Epithelial cell of esophagus (primary cell): ENCODE measurements at regions not wholly inside any gene's neighbourhood (a gene's known extent, or its start where the extent isn't known, plus 50 kb on each side); places are given as distances from the start of the nearest gene placed in this dataset.

ENCODE experiments used
- DNase-seq: peaks from one replicate; pipeline ENCODE4 v3.0.0; 2010; ENCODE audit warnings: low read depth
- H3K4me3 ChIP-seq: 2 replicates; pipeline ENCODE4 v1.5.1; 2011; ENCODE audit warnings: mild to moderate bottlenecking, low read length, control low read depth
- TF ChIP-seq, protein P1 (sequence below): IDR thresholded peaks from 2 replicates; pipeline ENCODE4 v1.5.1; 2011; ENCODE audit warnings: low read depth, mild to moderate bottlenecking, low read length, control low read depth, inconsistent platforms; ENCODE audit not compliant: insufficient read depth; ENCODE audit errors: missing control alignments

DNA sequence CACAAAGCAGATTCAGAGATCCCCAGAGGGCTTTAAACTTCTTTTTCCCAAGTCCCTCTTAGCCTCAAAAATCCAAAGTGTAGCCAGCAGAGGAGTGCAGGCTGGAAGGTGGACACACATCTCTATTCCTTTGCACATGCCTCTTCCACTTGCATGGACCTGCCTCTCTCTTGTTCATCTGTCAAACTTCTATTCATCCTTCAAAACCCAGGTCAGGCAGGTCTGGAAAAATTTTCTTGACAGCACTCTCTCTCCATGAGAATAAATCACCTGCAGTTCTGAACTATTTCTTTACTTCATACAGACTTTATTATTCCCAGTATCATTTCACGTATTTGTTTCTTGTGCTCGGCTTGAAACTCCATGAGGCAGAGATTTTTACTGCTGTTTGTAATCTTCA is 127.5 kb downstream of the SS18 start:
- DNase-seq = no peak
- no peak overlapping the region for H3K4me3 ChIP-seq
- TF ChIP-seq, protein P1, sequence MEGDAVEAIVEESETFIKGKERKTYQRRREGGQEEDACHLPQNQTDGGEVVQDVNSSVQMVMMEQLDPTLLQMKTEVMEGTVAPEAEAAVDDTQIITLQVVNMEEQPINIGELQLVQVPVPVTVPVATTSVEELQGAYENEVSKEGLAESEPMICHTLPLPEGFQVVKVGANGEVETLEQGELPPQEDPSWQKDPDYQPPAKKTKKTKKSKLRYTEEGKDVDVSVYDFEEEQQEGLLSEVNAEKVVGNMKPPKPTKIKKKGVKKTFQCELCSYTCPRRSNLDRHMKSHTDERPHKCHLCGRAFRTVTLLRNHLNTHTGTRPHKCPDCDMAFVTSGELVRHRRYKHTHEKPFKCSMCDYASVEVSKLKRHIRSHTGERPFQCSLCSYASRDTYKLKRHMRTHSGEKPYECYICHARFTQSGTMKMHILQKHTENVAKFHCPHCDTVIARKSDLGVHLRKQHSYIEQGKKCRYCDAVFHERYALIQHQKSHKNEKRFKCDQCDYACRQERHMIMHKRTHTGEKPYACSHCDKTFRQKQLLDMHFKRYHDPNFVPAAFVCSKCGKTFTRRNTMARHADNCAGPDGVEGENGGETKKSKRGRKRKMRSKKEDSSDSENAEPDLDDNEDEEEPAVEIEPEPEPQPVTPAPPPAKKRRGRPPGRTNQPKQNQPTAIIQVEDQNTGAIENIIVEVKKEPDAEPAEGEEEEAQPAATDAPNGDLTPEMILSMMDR = no peak

DNA sequence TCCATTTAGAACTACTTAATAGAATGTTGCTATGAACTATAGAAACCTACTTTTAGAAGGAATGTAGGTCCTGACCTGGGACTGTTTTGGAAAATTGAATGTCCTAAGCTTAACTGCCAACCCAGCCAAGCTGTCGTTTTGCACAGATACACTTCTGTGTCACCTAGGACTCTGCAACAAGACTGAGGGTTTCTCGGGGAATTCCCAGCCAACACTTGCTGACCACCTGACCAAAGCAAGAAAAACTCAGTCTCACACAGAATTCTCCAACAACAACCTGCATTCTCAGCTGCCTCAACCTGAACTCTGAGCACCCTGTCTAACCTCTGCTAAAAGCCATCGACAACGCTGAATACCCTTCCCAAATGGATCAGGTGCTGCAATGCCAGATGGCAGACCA is 128.2 kb downstream of the SS18 start:
- no peak for DNase-seq
- no peak overlapping the region for H3K4me3 ChIP-seq
- TF ChIP-seq, protein P1 = no peak

DNA sequence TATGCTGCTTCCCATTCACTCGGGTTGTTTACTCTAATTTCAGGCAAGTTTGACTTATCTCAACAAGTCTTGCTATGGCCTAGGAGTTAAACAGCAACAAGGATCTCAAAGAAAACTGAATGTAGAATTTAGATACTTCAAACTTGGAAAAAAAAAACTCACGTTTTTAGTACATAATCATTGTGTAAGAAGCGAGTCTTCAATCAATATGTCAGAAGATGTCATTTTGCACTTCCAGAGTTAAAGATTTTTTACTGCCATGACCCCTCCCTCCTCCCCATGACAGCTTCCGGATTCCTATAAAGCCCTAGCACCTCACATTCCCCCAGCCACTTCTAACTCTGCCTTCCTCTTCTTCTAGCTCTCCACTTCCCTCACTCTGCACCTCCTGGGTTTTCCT is 133.4 kb downstream of the SS18 start:
- TF ChIP-seq, protein P1 = no peak
- DNase-seq = no peak
- H3K4me3 ChIP-seq = no peak overlapping the region

DNA sequence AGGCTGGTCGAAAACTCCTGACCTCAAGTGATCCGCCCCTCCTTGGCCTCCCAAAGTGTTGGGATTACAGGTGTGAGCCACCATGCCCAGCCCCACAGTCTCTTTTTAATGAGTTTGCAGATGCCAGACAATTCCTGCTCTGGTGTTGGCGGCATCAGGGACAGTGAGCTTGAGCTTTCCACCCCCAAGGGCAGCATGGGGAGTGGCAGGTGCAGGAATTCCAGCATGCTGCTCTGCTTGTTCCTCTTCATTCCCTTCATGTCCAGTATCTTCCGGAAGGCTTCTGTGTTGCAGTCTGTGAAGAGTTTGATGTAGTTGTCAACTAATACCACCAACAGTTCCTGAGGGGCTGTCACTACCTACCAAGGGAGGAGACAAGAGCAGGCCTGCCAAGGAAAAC is 137.3 kb downstream of the SS18 start:
- peak; percentile 3 for DNase-seq
- TF ChIP-seq, protein P1 = no peak
- H3K4me3 ChIP-seq = no peak overlapping the region

DNA sequence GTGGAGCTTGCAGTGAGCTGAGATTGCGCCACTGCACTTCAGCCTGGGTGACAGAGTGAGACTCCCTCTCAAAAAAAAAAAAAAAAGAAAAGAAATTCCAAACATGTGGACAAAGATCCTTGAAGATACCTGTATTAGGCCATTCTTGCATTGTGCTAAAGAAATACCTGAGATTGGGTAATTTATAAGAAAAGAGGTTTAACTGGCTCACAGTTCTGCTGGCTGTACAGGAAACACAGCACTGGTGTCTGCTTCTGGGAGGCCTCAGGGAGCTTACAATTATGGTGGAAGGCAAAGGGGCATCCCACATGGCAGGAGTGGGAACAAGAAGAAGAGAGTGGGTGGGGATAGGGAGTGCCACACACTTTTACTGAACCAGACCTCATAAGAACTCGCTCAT is 140.1 kb downstream of the SS18 start:
- no peak overlapping the region for H3K4me3 ChIP-seq
- DNase-seq = no peak
- TF ChIP-seq, protein P1 = no peak

DNA sequence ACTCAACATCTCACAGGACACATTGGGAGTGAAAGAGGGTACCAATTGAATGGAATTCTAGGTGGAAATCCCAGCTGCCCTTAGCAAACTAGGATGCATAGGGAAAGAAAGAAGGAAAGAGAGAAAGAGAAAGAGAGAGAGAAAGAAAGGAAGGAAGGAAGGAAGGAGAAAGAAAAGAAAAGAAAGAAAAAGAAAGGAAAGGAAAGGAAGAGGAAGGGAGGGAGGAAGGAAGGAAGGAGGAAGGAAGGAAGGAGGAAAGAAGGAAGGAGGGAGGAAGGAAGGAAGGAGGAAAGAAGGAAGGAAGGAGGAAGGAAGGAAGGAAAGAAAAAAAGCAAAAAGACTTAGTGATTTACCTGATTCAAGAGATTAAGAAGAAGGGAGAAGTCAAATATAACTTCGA is 143.9 kb downstream of the SS18 start:
- TF ChIP-seq, protein P1 = no peak
- no peak for DNase-seq

DNA sequence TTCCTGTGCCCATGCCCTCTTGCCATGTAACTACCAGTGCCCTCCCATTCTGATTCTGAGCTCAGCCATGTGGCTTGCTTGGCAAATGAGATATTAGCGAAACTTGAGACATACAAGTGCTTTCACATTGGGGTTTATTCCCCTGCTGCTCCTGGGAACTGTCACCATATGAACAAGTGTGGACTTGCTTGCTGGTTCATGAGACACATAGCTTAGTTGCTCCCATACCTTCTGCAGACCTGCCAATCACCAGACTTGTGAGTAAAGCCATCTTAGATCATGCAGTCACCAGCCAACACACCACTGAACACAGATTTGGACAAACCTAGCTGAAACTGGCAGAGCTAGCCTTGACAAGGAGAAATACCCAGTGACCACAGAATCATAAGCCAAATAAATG is 155.1 kb downstream of the SS18 start:
- TF ChIP-seq, protein P1 = no peak
- H3K4me3 ChIP-seq = no peak overlapping the region
- peak; percentile 83 for DNase-seq

More for the DNA sequence above, 143.9 kb downstream of the SS18 start:
- no peak overlapping the region for H3K4me3 ChIP-seq
